Osteocyte (in vitro differentiated cells): ENCODE measurements at regions not wholly inside any gene's neighbourhood (a gene's known extent, or its start where the extent isn't known, plus 50 kb on each side); places are given as distances from the start of the nearest gene placed in this dataset.

Source experiments
- DNase-seq: peaks from one replicate; pipeline ENCODE4 v3.0.0; 2021; ENCODE audit warnings: mixed read lengths; ENCODE audit not compliant: unreplicated experiment; ENCODE audit errors: extremely low spot score
- H3K27ac Mint-ChIP-seq: one replicate; pipeline ENCODE4 v1.8.0; 2021; ENCODE audit warnings: mild to moderate bottlenecking, mixed read lengths; ENCODE audit not compliant: unreplicated experiment
- H3K27me3 Mint-ChIP-seq: one replicate; pipeline ENCODE4 v1.8.0; 2021; ENCODE audit warnings: mixed read lengths; ENCODE audit not compliant: unreplicated experiment
- H3K36me3 Mint-ChIP-seq: one replicate; pipeline ENCODE4 v1.8.0; 2021; ENCODE audit warnings: mixed read lengths; ENCODE audit not compliant: unreplicated experiment
- H3K4me1 Mint-ChIP-seq: one replicate; pipeline ENCODE4 v1.8.0; 2021; ENCODE audit warnings: mixed read lengths; ENCODE audit not compliant: unreplicated experiment
- H3K4me3 Mint-ChIP-seq: one replicate; pipeline ENCODE4 v1.8.0; 2021; ENCODE audit warnings: mild to moderate bottlenecking, moderate library complexity, mixed read lengths; ENCODE audit not compliant: unreplicated experiment
- H3K9me3 Mint-ChIP-seq: one replicate; pipeline ENCODE4 v1.8.0; 2021; ENCODE audit warnings: mixed read lengths; ENCODE audit not compliant: unreplicated experiment
- TF ChIP-seq, protein P1 (sequence below): fragments of 200-600 bp; sonication (generic); IDR thresholded peaks from 2 replicates; pipeline ENCODE4 v1.5.0; 2021; ENCODE audit warnings: antibody characterized with exemption, mild to moderate bottlenecking, moderate library complexity

DNA sequence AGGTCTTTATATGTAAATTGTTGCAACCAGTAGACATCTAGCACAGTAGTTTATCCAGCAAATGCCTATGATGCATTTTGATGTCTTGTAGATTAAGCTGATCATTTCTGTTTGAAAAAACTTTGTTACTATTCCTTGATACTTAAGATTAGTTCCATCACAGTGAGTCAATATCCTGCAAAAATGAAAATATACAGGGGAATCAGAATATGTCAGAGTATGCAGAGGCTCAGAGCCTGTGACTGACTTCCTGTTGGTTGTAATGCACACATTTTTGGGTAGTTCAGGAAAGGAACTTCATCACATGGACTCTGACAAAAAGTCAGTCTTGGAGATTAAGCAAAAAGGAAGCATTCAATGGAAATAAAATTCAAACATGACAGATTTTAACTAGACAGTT, 815.5 kb downstream of the FAT4 start:
- TF ChIP-seq, protein P1, sequence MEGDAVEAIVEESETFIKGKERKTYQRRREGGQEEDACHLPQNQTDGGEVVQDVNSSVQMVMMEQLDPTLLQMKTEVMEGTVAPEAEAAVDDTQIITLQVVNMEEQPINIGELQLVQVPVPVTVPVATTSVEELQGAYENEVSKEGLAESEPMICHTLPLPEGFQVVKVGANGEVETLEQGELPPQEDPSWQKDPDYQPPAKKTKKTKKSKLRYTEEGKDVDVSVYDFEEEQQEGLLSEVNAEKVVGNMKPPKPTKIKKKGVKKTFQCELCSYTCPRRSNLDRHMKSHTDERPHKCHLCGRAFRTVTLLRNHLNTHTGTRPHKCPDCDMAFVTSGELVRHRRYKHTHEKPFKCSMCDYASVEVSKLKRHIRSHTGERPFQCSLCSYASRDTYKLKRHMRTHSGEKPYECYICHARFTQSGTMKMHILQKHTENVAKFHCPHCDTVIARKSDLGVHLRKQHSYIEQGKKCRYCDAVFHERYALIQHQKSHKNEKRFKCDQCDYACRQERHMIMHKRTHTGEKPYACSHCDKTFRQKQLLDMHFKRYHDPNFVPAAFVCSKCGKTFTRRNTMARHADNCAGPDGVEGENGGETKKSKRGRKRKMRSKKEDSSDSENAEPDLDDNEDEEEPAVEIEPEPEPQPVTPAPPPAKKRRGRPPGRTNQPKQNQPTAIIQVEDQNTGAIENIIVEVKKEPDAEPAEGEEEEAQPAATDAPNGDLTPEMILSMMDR = no peak
- H3K4me3 Mint-ChIP-seq = no peak overlapping the region
- peaks cover 4% of the 10 kb centered on the region for H3K27me3 Mint-ChIP-seq
- H3K36me3 Mint-ChIP-seq = peaks cover 3% of the 10 kb centered on the region
- DNase-seq = no peak
- peaks cover 20% of the 10 kb centered on the region for H3K9me3 Mint-ChIP-seq
- no peak overlapping the region for H3K27ac Mint-ChIP-seq
- H3K4me1 Mint-ChIP-seq = peaks cover 2% of the 10 kb centered on the region

GRCh38 chr4:126136922-126137781, 822.4 kb downstream of the FAT4 start:
- Mint-ChIP-seq H3K4me3 (no peak overlapping the region), H3K27me3 (no peaks in the 10 kb centered on the region), H3K36me3 (peaks cover 5% of the 10 kb centered on the region), H3K9me3 (peaks cover 7% of the 10 kb centered on the region), H3K4me1 (no peaks in the 10 kb centered on the region), H3K27ac (no peak overlapping the region)
- TF ChIP-seq, protein P1 = no peak
- DNase-seq = no peak

GRCh38 chr4:126137782-126138170, 823.0 kb downstream of the FAT4 start:
- Mint-ChIP-seq H3K9me3 (peaks cover 7% of the 10 kb centered on the region), H3K4me1 (no peaks in the 10 kb centered on the region), H3K36me3 (peaks cover 5% of the 10 kb centered on the region), H3K27me3 (no peaks in the 10 kb centered on the region), H3K27ac (no peak overlapping the region), H3K4me3 (no peak overlapping the region)
- DNase-seq = no peak
- TF ChIP-seq, protein P1 = no peak

- TF ChIP-seq, protein P1 = no peak
- peaks cover 5% of the 10 kb centered on the region for H3K9me3 Mint-ChIP-seq
- H3K4me1 Mint-ChIP-seq = no peaks in the 10 kb centered on the region
- no peaks in the 10 kb centered on the region for H3K27me3 Mint-ChIP-seq
- H3K27ac Mint-ChIP-seq = no peak overlapping the region
- peaks cover 2% of the 10 kb centered on the region for H3K36me3 Mint-ChIP-seq
- DNase-seq = no peak
- H3K4me3 Mint-ChIP-seq = no peak overlapping the region
These were observed 829.9 kb downstream of the FAT4 start for GRCh38 chr4:126144543-126145237.

DNA sequence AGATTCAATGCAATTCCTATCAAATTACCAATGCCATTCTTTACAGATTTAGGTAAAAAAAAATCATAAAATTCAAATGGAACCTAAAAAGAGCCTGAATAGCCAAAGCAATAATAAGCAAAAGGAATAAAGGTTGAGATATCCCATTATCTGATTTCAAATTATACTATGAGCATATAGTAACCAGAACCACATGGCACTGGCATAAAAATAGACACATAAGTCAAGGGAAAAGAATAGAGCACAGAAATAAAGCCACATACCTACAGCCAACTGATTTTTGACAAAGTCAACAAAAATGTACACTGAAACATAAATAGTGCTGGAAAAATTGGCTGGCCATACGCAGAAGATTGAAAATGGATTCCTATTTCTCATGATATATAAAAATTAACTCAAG, 853.7 kb downstream of the FAT4 start:
- H3K27ac Mint-ChIP-seq = no peak overlapping the region
- H3K9me3 Mint-ChIP-seq = no peaks in the 10 kb centered on the region
- TF ChIP-seq, protein P1 = no peak
- H3K4me3 Mint-ChIP-seq = no peak overlapping the region
- H3K36me3 Mint-ChIP-seq = no peaks in the 10 kb centered on the region
- peaks cover 2% of the 10 kb centered on the region for H3K4me1 Mint-ChIP-seq
- no peak for DNase-seq
- H3K27me3 Mint-ChIP-seq = peaks cover 2% of the 10 kb centered on the region
